Ishikawa (cell line): ENCODE measurements at regions not wholly inside any gene's neighbourhood (a gene's known extent, or its start where the extent isn't known, plus 50 kb on each side); places are given as distances from the start of the nearest gene placed in this dataset.

ENCODE experiments used
- CREB1 ChIP-seq: IDR thresholded peaks from 2 replicates; pipeline ENCODE4 v1.6.1; 2012; ENCODE audit warnings: low read depth
- EP300 ChIP-seq: IDR thresholded peaks from 2 replicates; pipeline ENCODE4 v1.6.1; 2012; ENCODE audit warnings: borderline replicate concordance
- FOXM1 ChIP-seq: IDR thresholded peaks from 2 replicates; pipeline ENCODE4 v1.6.1; 2012; ENCODE audit warnings: low read depth, borderline replicate concordance
- RAD21 ChIP-seq: IDR thresholded peaks from 2 replicates; pipeline ENCODE4 v1.6.1; 2012; ENCODE audit warnings: low read depth
- REST ChIP-seq: IDR thresholded peaks from 2 replicates; pipeline ENCODE4 v1.6.1; 2012; ENCODE audit warnings: low read depth, mild to moderate bottlenecking
- TAF1 ChIP-seq: IDR thresholded peaks from 2 replicates; pipeline ENCODE4 v1.6.1; 2012; ENCODE audit warnings: low read depth, mild to moderate bottlenecking
- TEAD4 ChIP-seq: IDR thresholded peaks from 2 replicates; pipeline ENCODE4 v1.6.1; 2012
- USF1 ChIP-seq: IDR thresholded peaks from 2 replicates; pipeline ENCODE4 v1.6.1; 2012
- YY1 ChIP-seq: IDR thresholded peaks from 2 replicates; pipeline ENCODE4 v1.6.1; 2012; ENCODE audit warnings: low read depth

GRCh38 chr11:128405714-128406662 lies 181.4 kb downstream of the ETS1 start:
- TF ChIP-seq YY1: no peak
- TF ChIP-seq CREB1: no peak
- TF ChIP-seq RAD21: no peak
- no peak for TF ChIP-seq USF1
- no peak for TF ChIP-seq REST
- no peak for TF ChIP-seq TEAD4
- no peak for TF ChIP-seq EP300
- no peak for TF ChIP-seq FOXM1
- TF ChIP-seq TAF1: no peak
